IMR-90 (cell line): ENCODE measurements at regions not wholly inside any gene's neighbourhood (a gene's known extent, or its start where the extent isn't known, plus 50 kb on each side); places are given as distances from the start of the nearest gene placed in this dataset.
"Not testable (repeated sequence)": the region's sequence is repeated elsewhere in the genome, so short reads cannot be mapped to it uniquely, and the experiment has no call there.

Experiments
- ATAC-seq: fragments of 200-7000 bp; cut with Tn5 transposase; 2 replicates; pipeline ENCODE4 v1.9.1; 2020; ENCODE audit warnings: low read depth, mild to moderate bottlenecking, moderate library complexity
- BruUV-seq: library from RNA; stranded (reverse); fragments of 400-500 nt; replicated peaks from 2 replicates; lab custom pipeline; 2021; lab: Mats Ljungman, UMichigan
- CTCF ChIA-PET: fragments of 300-600 bp; formaldehyde crosslinking; extraction: SDS; loops from one replicate; lab custom pipeline; 2021; ENCODE audit warnings: antibody characterized with exemption; lab: Yijun Ruan, JAX
- POLR2A ChIA-PET: fragments of 300-600 bp; sonication (Branson Sonifier 250); formaldehyde crosslinking; loops from one replicate; lab custom pipeline; 2022; ENCODE audit warnings: antibody characterized with exemption; ENCODE audit not compliant: unreplicated experiment; lab: Charles Lee
- DNase-seq: peaks from one replicate; pipeline ENCODE4 v3.0.0; 2013
- H2AFZ ChIP-seq: replicated peaks from 2 replicates; pipeline ENCODE3; 2013; ENCODE audit warnings: low read length, mild to moderate bottlenecking; ENCODE audit not compliant: poor library complexity
- H2AK5ac ChIP-seq: 2 replicates; pipeline ENCODE4 v1.6.1; 2013; ENCODE audit warnings: low read depth, low read length, inconsistent platforms
- H2AK9ac ChIP-seq: replicated peaks from 2 replicates; pipeline ENCODE3; 2013; ENCODE audit warnings: mild to moderate bottlenecking, low read depth, low read length, moderate library complexity; ENCODE audit not compliant: poor library complexity
- H2BK120ac ChIP-seq: 2 replicates; pipeline ENCODE4 v1.6.1; 2013; ENCODE audit warnings: low read depth, low read length, inconsistent platforms
- H2BK15ac ChIP-seq: 3 replicates; pipeline ENCODE4 v1.6.1; 2013; ENCODE audit warnings: low read depth, low read length, inconsistent platforms
- H2BK20ac ChIP-seq: 2 replicates; pipeline ENCODE4 v1.6.1; 2013; ENCODE audit warnings: low read depth, mild to moderate bottlenecking, inconsistent platforms, low read length, moderate library complexity
- H2BK5ac ChIP-seq: 2 replicates; pipeline ENCODE4 v1.6.1; 2013; ENCODE audit warnings: mild to moderate bottlenecking, low read depth, low read length, inconsistent platforms; ENCODE audit not compliant: poor library complexity, severe bottlenecking
- H3K14ac ChIP-seq: replicated peaks from 2 replicates; pipeline ENCODE4 v1.6.1; 2013; ENCODE audit warnings: low read depth, low read length, inconsistent platforms
- H3K18ac ChIP-seq: 2 replicates; pipeline ENCODE4 v1.6.1; 2013; ENCODE audit warnings: low read depth, low read length, control low read depth
- H3K23ac ChIP-seq: 2 replicates; pipeline ENCODE4 v1.6.1; 2013; ENCODE audit warnings: low read depth, low read length, inconsistent platforms
- H3K27ac ChIP-seq: 2 replicates; pipeline ENCODE4 v1.5.1; 2013; ENCODE audit warnings: mild to moderate bottlenecking, control low read depth, low read length; ENCODE audit not compliant: insufficient read depth
- H3K27me3 ChIP-seq: 2 replicates; pipeline ENCODE4 v1.6.1; 2013; ENCODE audit warnings: low read length; ENCODE audit not compliant: control insufficient read depth, insufficient read depth
- H3K36me3 ChIP-seq: 2 replicates; pipeline ENCODE4 v1.6.1; 2013; ENCODE audit warnings: low read length, mixed read lengths; ENCODE audit not compliant: control insufficient read depth, insufficient read depth
- H3K4ac ChIP-seq: 2 replicates; pipeline ENCODE4 v1.6.1; 2013; ENCODE audit warnings: low read depth, low read length, inconsistent platforms
- H3K4me1 ChIP-seq: 2 replicates; pipeline ENCODE4 v1.6.1; 2013; ENCODE audit warnings: low read length, mixed read lengths; ENCODE audit not compliant: control insufficient read depth, insufficient read depth
- H3K4me2 ChIP-seq: 2 replicates; pipeline ENCODE4 v1.6.1; 2013; ENCODE audit warnings: low read depth, mild to moderate bottlenecking, control low read depth, low read length, moderate library complexity
- H3K4me3 ChIP-seq: 2 replicates; pipeline ENCODE4 v1.5.1; 2013; ENCODE audit warnings: low read depth, mild to moderate bottlenecking, control low read depth, low read length, moderate library complexity; ENCODE audit not compliant: insufficient read depth
- H3K56ac ChIP-seq: 2 replicates; pipeline ENCODE4 v1.6.1; 2013; ENCODE audit warnings: low read length, inconsistent platforms; ENCODE audit not compliant: insufficient read depth; ENCODE audit errors: extremely low read depth
- H3K79me1 ChIP-seq, 2 experiments: 2 replicates each; pipeline ENCODE4 v1.6.1; 2013; ENCODE audit warnings: low read length in 2 of 2, inconsistent platforms in 1 of 2, low read depth in 1 of 2
- H3K9ac ChIP-seq: 2 replicates; pipeline ENCODE4 v1.6.1; 2013; ENCODE audit warnings: low read depth, low read length, control low read depth
- H3K9me1 ChIP-seq: 2 replicates; pipeline ENCODE4 v1.6.1; 2013; ENCODE audit warnings: low read length, inconsistent platforms; ENCODE audit not compliant: insufficient read depth
- H3K9me3 ChIP-seq: 2 replicates; pipeline ENCODE4 v1.6.1; 2013; ENCODE audit warnings: low read length; ENCODE audit not compliant: control insufficient read depth, insufficient read depth
- H4K20me1 ChIP-seq: 2 replicates; pipeline ENCODE4 v1.6.1; 2013; ENCODE audit warnings: low read length, inconsistent platforms; ENCODE audit not compliant: insufficient read depth
- H4K5ac ChIP-seq: 2 replicates; pipeline ENCODE4 v1.6.1; 2013; ENCODE audit warnings: mild to moderate bottlenecking, low read depth, low read length, control low read depth
- H4K8ac ChIP-seq, 2 experiments: 2 replicates each; pipeline ENCODE4 v1.6.1; 2013; ENCODE audit warnings: low read depth in 2 of 2, low read length in 2 of 2, control low read depth in 1 of 2, inconsistent platforms in 1 of 2
- H4K91ac ChIP-seq: 2 replicates; pipeline ENCODE4 v1.6.1; 2013; ENCODE audit warnings: low read depth, low read length, inconsistent platforms; ENCODE audit not compliant: insufficient read depth
- CEBPB ChIP-seq: IDR thresholded peaks from 2 replicates; pipeline ENCODE4 v1.6.1; 2012; ENCODE audit warnings: low read depth, low read length, improper control_type of control experiment
- CHD1 ChIP-seq: IDR thresholded peaks from 2 replicates; pipeline ENCODE4 v1.6.1; 2012; ENCODE audit warnings: low read depth, low read length, improper control_type of control experiment
- FOS ChIP-seq: fragments of 150-350 bp; IDR thresholded peaks from 2 replicates; pipeline ENCODE4 v1.6.1; 2016; ENCODE audit warnings: low read depth, low read length
- MAFK ChIP-seq: IDR thresholded peaks from 2 replicates; pipeline ENCODE4 v1.6.1; 2012; ENCODE audit warnings: low read depth, low read length, improper control_type of control experiment
- MAZ ChIP-seq: IDR thresholded peaks from 2 replicates; pipeline ENCODE4 v1.6.1; 2012; ENCODE audit warnings: low read depth, mild to moderate bottlenecking, low read length, improper control_type of control experiment, moderate library complexity, borderline replicate concordance
- NFE2L2 ChIP-seq: fragments of 150-350 bp; IDR thresholded peaks from 2 replicates; pipeline ENCODE4 v1.6.1; 2016; ENCODE audit warnings: low read depth, mild to moderate bottlenecking, low read length
- POLR2A ChIP-seq: IDR thresholded peaks from 2 replicates; pipeline ENCODE4 v1.6.1; 2012; ENCODE audit warnings: mild to moderate bottlenecking, low read depth, low read length
- RFX5 ChIP-seq: IDR thresholded peaks from 2 replicates; pipeline ENCODE4 v1.8.0; 2012; ENCODE audit warnings: low read depth, mild to moderate bottlenecking, low read length, moderate library complexity
- whole genome bisulfite sequencing, 2 experiments: methylation state at CpG; one replicate each; pipeline versions ENCODE4 v1.1.5 to v1.1.7; 2013; ENCODE audit warnings: missing lambda C conversion rate in 2 of 2; ENCODE audit not compliant: insufficient read length in 1 of 2; ENCODE audit errors: extremely low coverage in 2 of 2; 5-methylcytosine and 5-hydroxymethylcytosine counted together
- dilution Hi-C: fragments of 300-500 bp; cut with HindIII; formaldehyde crosslinking; loops from one replicate; pipeline ENCODE4 v1.14.3; 2018; ENCODE audit warnings: low sequenced_read_pairs; ENCODE audit not compliant: unreplicated experiment
- in situ Hi-C: fragments of 300-500 bp; cut with MboI; formaldehyde crosslinking; loops from 3 replicates; pipeline ENCODE4 v1.14.3; 2019; ENCODE audit warnings: low sequenced_read_pairs, inconsistent platforms, mixed read lengths
- intact Hi-C: fragments of 100-400 bp; cut with micrococcal nuclease; formaldehyde crosslinking; loops from 2 replicates; pipeline ENCODE4 v1.10.0; 2022

GRCh38 chr2:175842996-175843395 lies 159.1 kb downstream of the LNPK start:
- Histone ChIP-seq H2AK9ac (no peak overlapping the region), H3K36me3 (no peaks in the 10 kb centered on the region), H3K14ac (no peak overlapping the region), H4K5ac (no peak overlapping the region), H3K4ac (no peak overlapping the region), H3K79me1 (no peaks in the 10 kb centered on the region), H4K91ac (no peak overlapping the region), H3K23ac (no peak overlapping the region), H3K4me3 (no peak overlapping the region), H4K20me1 (no peaks in the 10 kb centered on the region), H2AK5ac (no peak overlapping the region), H3K4me2 (peak overlapping the region; percentile 6; the same call in 1 of the 2 replicates), H3K56ac (no peak overlapping the region), H2BK15ac (no peak overlapping the region), H3K9ac (no peak overlapping the region), H3K27ac (no peak overlapping the region), H2BK120ac (no peak overlapping the region), H2BK5ac (peak overlapping the region; percentile 31), H3K4me1 (no peaks in the 10 kb centered on the region; the same call in 1 of the 2 replicates), H3K9me3 (no peaks in the 10 kb centered on the region), H2AFZ (no peak overlapping the region), H4K8ac (0 out of 4 replicates have a peak overlapping the region, but pooled peaks of 1 of the 2 experiments have one; percentile 17), H3K18ac (no peak overlapping the region), H3K27me3 (no peaks in the 10 kb centered on the region), H2BK20ac (no peak overlapping the region), H3K9me1 (peaks cover 4% of the 10 kb centered on the region)
- dilution Hi-C loops: no loop called here
- ChIA-PET POLR2A (no interaction called here), CTCF (interaction anchor here (0.7 kb wide), 1 partner anchor 16 kb away, joined by 3 read pairs; no protein-coding TSS in a partner anchor)
- no peak for TF ChIP-seq CEBPB
- TF ChIP-seq CHD1: no peak
- TF ChIP-seq FOS: no peak
- TF ChIP-seq POLR2A: no peak
- no peak for TF ChIP-seq MAFK
- no peak for TF ChIP-seq NFE2L2
- TF ChIP-seq MAZ: no peak
- no peak for TF ChIP-seq RFX5
- ATAC-seq (peak; percentile 76), DNase-seq (peak; percentile 46)
- WGBS, 2 experiments: no CpG with 5 or more reads among the region's 3 CpGs
- in situ Hi-C loops: no loop called here
- BruUV-seq: no TSS peak
- intact Hi-C loops: loop anchor here (5.0 to 10.0 kb wide), 2 partner anchors 159 to 1922 kb away; partner anchors contain the start of gene LNPK

- H3K27ac ChIP-seq, H3K14ac ChIP-seq, H2BK5ac ChIP-seq: not testable (repeated sequence)
These were observed 161.3 kb downstream of the LNPK start for GRCh38 chr2:175840765-175841164.

More at GRCh38 chr2:175840765-175841164, 161.3 kb downstream of the LNPK start:
- BruUV-seq, H3K9me1 ChIP-seq, H4K20me1 ChIP-seq, H3K79me1 ChIP-seq, dilution Hi-C loops, H2BK20ac ChIP-seq, H4K5ac ChIP-seq, DNase-seq, H3K27me3 ChIP-seq, H2BK120ac ChIP-seq, H2BK15ac ChIP-seq, H2AK5ac ChIP-seq, CTCF ChIA-PET, H3K23ac ChIP-seq, H3K4me2 ChIP-seq, H4K91ac ChIP-seq, H3K4ac ChIP-seq, H3K9ac ChIP-seq, H3K18ac ChIP-seq, ATAC-seq, H2AFZ ChIP-seq, H3K4me3 ChIP-seq, H3K4me1 ChIP-seq, H4K8ac ChIP-seq, H2AK9ac ChIP-seq, in situ Hi-C loops, POLR2A ChIA-PET, H3K36me3 ChIP-seq, H3K56ac ChIP-seq, H3K9me3 ChIP-seq: not testable (repeated sequence)
- WGBS, 2 experiments: no CpG with 5 or more reads among the region's 3 CpGs
- intact Hi-C loops: loop anchor here (5.0 to 10.0 kb wide), 2 partner anchors 162 to 1924 kb away; partner anchors contain the start of gene LNPK
